ENCODE measurements at regions not wholly inside any gene's neighbourhood (a gene's known extent, or its start where the extent isn't known, plus 50 kb on each side); places are given as distances from the start of the nearest gene placed in this dataset.

DNA sequence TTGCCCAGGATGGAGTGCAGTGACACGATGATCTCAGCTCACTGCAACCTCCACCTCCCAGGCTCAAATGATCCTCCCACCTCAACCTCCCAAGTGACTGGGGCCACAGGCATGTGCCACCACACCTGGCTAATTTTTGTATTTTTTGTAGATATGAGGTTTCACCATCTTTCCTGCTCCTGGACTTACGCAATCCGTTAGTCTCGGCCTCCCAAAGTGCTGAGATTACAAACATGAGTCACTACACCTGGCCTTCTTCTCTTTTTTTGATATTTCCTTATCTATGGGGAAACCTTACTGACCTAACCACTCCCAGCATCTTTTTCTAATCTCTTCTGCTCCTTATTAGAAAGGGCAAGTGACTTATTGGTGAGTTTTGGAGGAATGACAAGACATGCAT is 121.7 kb upstream of the CHORDC1 start:
- Histone ChIP-seq H3K27me3 (ENCODE audit: control insufficient read depth, insufficient read depth, low read length) (no peaks in the 10 kb centered on the region), H3K4me1 (ENCODE audit: control insufficient read depth, insufficient read depth, low read length) (no peaks in the 10 kb centered on the region), H3K36me3 (ENCODE audit: control insufficient read depth, insufficient read depth, low read length) (no peaks in the 10 kb centered on the region), H3K4me3 (ENCODE audit: low read depth, low read length) (no peak overlapping the region), H3K9ac (ENCODE audit: low read length) (no peak overlapping the region), H3K27ac (ENCODE audit: low read depth, low read length) (no peak overlapping the region), H3K9me3 (ENCODE audit: control insufficient read depth, insufficient read depth, low read depth, low read length) (no peaks in the 10 kb centered on the region)

GRCh38 chr11:90343673-90344072 is 120.8 kb upstream of the CHORDC1 start:
- no peak overlapping the region for H3K4me3 ChIP-seq (ENCODE audit: low read depth, low read length)
- H3K27ac ChIP-seq (ENCODE audit: low read depth, low read length): no peak overlapping the region
- no peaks in the 10 kb centered on the region for H3K36me3 ChIP-seq (ENCODE audit: control insufficient read depth, insufficient read depth, low read length)
- H3K9ac ChIP-seq (ENCODE audit: low read length): no peak overlapping the region
- no peaks in the 10 kb centered on the region for H3K27me3 ChIP-seq (ENCODE audit: control insufficient read depth, insufficient read depth, low read length)
- H3K4me1 ChIP-seq (ENCODE audit: control insufficient read depth, insufficient read depth, low read length): no peaks in the 10 kb centered on the region
- no peaks in the 10 kb centered on the region for H3K9me3 ChIP-seq (ENCODE audit: control insufficient read depth, insufficient read depth, low read depth, low read length)

GRCh38 chr11:90341986-90342385 is 119.1 kb upstream of the CHORDC1 start:
- H3K9me3 ChIP-seq (ENCODE audit: control insufficient read depth, insufficient read depth, low read depth, low read length): no peaks in the 10 kb centered on the region
- H3K4me3 ChIP-seq (ENCODE audit: low read depth, low read length): no peak overlapping the region
- H3K9ac ChIP-seq (ENCODE audit: low read length): no peak overlapping the region
- H3K27ac ChIP-seq (ENCODE audit: low read depth, low read length): no peak overlapping the region
- H3K27me3 ChIP-seq (ENCODE audit: control insufficient read depth, insufficient read depth, low read length): no peaks in the 10 kb centered on the region
- no peaks in the 10 kb centered on the region for H3K4me1 ChIP-seq (ENCODE audit: control insufficient read depth, insufficient read depth, low read length)
- H3K36me3 ChIP-seq (ENCODE audit: control insufficient read depth, insufficient read depth, low read length): no peaks in the 10 kb centered on the region

- no peak overlapping the region for H3K9ac ChIP-seq (ENCODE audit: low read length)
- no peak overlapping the region for H3K27ac ChIP-seq (ENCODE audit: low read depth, low read length)
- no peaks in the 10 kb centered on the region for H3K4me1 ChIP-seq (ENCODE audit: control insufficient read depth, insufficient read depth, low read length)
- H3K9me3 ChIP-seq (ENCODE audit: control insufficient read depth, insufficient read depth, low read depth, low read length): no peaks in the 10 kb centered on the region
- no peak overlapping the region for H3K4me3 ChIP-seq (ENCODE audit: low read depth, low read length)
- H3K27me3 ChIP-seq (ENCODE audit: control insufficient read depth, insufficient read depth, low read length): no peaks in the 10 kb centered on the region
- H3K36me3 ChIP-seq (ENCODE audit: control insufficient read depth, insufficient read depth, low read length): no peaks in the 10 kb centered on the region
Measured at GRCh38 chr11:90332415-90332814, 109.6 kb upstream of the CHORDC1 start.

- no peaks in the 10 kb centered on the region for H3K9me3 ChIP-seq (ENCODE audit: control insufficient read depth, insufficient read depth, low read depth, low read length)
- no peak overlapping the region for H3K4me3 ChIP-seq (ENCODE audit: low read depth, low read length)
- no peak overlapping the region for H3K9ac ChIP-seq (ENCODE audit: low read length)
- no peak overlapping the region for H3K27ac ChIP-seq (ENCODE audit: low read depth, low read length)
- H3K4me1 ChIP-seq (ENCODE audit: control insufficient read depth, insufficient read depth, low read length): no peaks in the 10 kb centered on the region
- H3K36me3 ChIP-seq (ENCODE audit: control insufficient read depth, insufficient read depth, low read length): no peaks in the 10 kb centered on the region
- H3K27me3 ChIP-seq (ENCODE audit: control insufficient read depth, insufficient read depth, low read length): no peaks in the 10 kb centered on the region
Measured at GRCh38 chr11:90330632-90331031, 107.8 kb upstream of the CHORDC1 start.

GRCh38 chr11:90329043-90329442 is 106.2 kb upstream of the CHORDC1 start:
- Histone ChIP-seq H3K36me3 (ENCODE audit: control insufficient read depth, insufficient read depth, low read length) (no peaks in the 10 kb centered on the region), H3K9me3 (ENCODE audit: control insufficient read depth, insufficient read depth, low read depth, low read length) (no peaks in the 10 kb centered on the region), H3K27me3 (ENCODE audit: control insufficient read depth, insufficient read depth, low read length) (no peaks in the 10 kb centered on the region), H3K4me3 (ENCODE audit: low read depth, low read length) (no peak overlapping the region), H3K4me1 (ENCODE audit: control insufficient read depth, insufficient read depth, low read length) (no peaks in the 10 kb centered on the region), H3K27ac (ENCODE audit: low read depth, low read length) (no peak overlapping the region), H3K9ac (ENCODE audit: low read length) (no peak overlapping the region)

GRCh38 chr11:90326647-90327046 is 103.8 kb upstream of the CHORDC1 start:
- Histone ChIP-seq H3K36me3 (ENCODE audit: control insufficient read depth, insufficient read depth, low read length) (no peaks in the 10 kb centered on the region), H3K9me3 (ENCODE audit: control insufficient read depth, insufficient read depth, low read depth, low read length) (no peaks in the 10 kb centered on the region), H3K27ac (ENCODE audit: low read depth, low read length) (no peak overlapping the region), H3K4me1 (ENCODE audit: control insufficient read depth, insufficient read depth, low read length) (no peaks in the 10 kb centered on the region), H3K27me3 (ENCODE audit: control insufficient read depth, insufficient read depth, low read length) (no peaks in the 10 kb centered on the region), H3K9ac (ENCODE audit: low read length) (no peak overlapping the region), H3K4me3 (ENCODE audit: low read depth, low read length) (no peak overlapping the region)

- Histone ChIP-seq H3K27ac (ENCODE audit: low read depth, low read length) (no peak overlapping the region), H3K9ac (ENCODE audit: low read length) (no peak overlapping the region), H3K9me3 (ENCODE audit: control insufficient read depth, insufficient read depth, low read depth, low read length) (no peaks in the 10 kb centered on the region), H3K27me3 (ENCODE audit: control insufficient read depth, insufficient read depth, low read length) (no peaks in the 10 kb centered on the region), H3K4me1 (ENCODE audit: control insufficient read depth, insufficient read depth, low read length) (no peaks in the 10 kb centered on the region), H3K36me3 (ENCODE audit: control insufficient read depth, insufficient read depth, low read length) (no peaks in the 10 kb centered on the region), H3K4me3 (ENCODE audit: low read depth, low read length) (no peak overlapping the region)
Measured at GRCh38 chr11:90323289-90323688, 100.4 kb upstream of the CHORDC1 start.

GRCh38 chr11:90321018-90321417 is 98.2 kb upstream of the CHORDC1 start:
- H3K27ac ChIP-seq (ENCODE audit: low read depth, low read length): no peak overlapping the region
- no peaks in the 10 kb centered on the region for H3K36me3 ChIP-seq (ENCODE audit: control insufficient read depth, insufficient read depth, low read length)
- H3K27me3 ChIP-seq (ENCODE audit: control insufficient read depth, insufficient read depth, low read length): no peaks in the 10 kb centered on the region
- H3K9me3 ChIP-seq (ENCODE audit: control insufficient read depth, insufficient read depth, low read depth, low read length): no peaks in the 10 kb centered on the region
- H3K4me3 ChIP-seq (ENCODE audit: low read depth, low read length): no peak overlapping the region
- H3K9ac ChIP-seq (ENCODE audit: low read length): no peak overlapping the region
- no peaks in the 10 kb centered on the region for H3K4me1 ChIP-seq (ENCODE audit: control insufficient read depth, insufficient read depth, low read length)

DNA sequence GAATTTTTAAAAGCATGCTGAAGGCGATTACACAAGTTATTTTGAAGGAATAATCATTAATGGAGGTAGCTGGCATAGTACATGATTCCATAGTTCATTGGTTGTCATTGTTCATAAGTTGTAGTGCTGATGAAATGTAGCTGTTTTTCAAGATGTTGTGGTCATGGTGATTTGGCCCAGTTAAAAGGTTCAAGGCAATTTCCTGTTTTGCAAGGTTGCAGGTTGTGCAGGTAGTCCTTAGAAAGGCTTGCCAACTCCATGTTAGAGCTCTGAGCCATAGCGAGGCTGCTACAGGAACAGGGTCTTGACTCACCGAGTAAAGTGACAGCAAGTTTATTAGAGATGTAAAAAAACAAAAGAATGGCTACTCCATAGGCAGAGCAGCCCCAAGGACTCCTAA is 95.8 kb upstream of the CHORDC1 start:
- Histone ChIP-seq H3K27me3 (ENCODE audit: control insufficient read depth, insufficient read depth, low read length) (no peaks in the 10 kb centered on the region), H3K9ac (ENCODE audit: low read length) (no peak overlapping the region), H3K36me3 (ENCODE audit: control insufficient read depth, insufficient read depth, low read length) (no peaks in the 10 kb centered on the region), H3K4me1 (ENCODE audit: control insufficient read depth, insufficient read depth, low read length) (no peaks in the 10 kb centered on the region), H3K9me3 (ENCODE audit: control insufficient read depth, insufficient read depth, low read depth, low read length) (no peaks in the 10 kb centered on the region), H3K27ac (ENCODE audit: low read depth, low read length) (no peak overlapping the region), H3K4me3 (ENCODE audit: low read depth, low read length) (no peak overlapping the region)

GRCh38 chr11:90310210-90310609 is 87.4 kb upstream of the CHORDC1 start:
- H3K36me3 ChIP-seq (ENCODE audit: control insufficient read depth, insufficient read depth, low read length): no peaks in the 10 kb centered on the region
- H3K9ac ChIP-seq (ENCODE audit: low read length): no peak overlapping the region
- H3K27ac ChIP-seq (ENCODE audit: low read depth, low read length): no peak overlapping the region
- no peaks in the 10 kb centered on the region for H3K9me3 ChIP-seq (ENCODE audit: control insufficient read depth, insufficient read depth, low read depth, low read length)
- no peaks in the 10 kb centered on the region for H3K4me1 ChIP-seq (ENCODE audit: control insufficient read depth, insufficient read depth, low read length)
- H3K27me3 ChIP-seq (ENCODE audit: control insufficient read depth, insufficient read depth, low read length): no peaks in the 10 kb centered on the region
- H3K4me3 ChIP-seq (ENCODE audit: low read depth, low read length): no peak overlapping the region

GRCh38 chr11:90309693-90310092 is 86.8 kb upstream of the CHORDC1 start:
- Histone ChIP-seq H3K36me3 (ENCODE audit: control insufficient read depth, insufficient read depth, low read length) (no peaks in the 10 kb centered on the region), H3K27ac (ENCODE audit: low read depth, low read length) (no peak overlapping the region), H3K9me3 (ENCODE audit: control insufficient read depth, insufficient read depth, low read depth, low read length) (no peaks in the 10 kb centered on the region), H3K4me3 (ENCODE audit: low read depth, low read length) (no peak overlapping the region), H3K9ac (ENCODE audit: low read length) (no peak overlapping the region), H3K4me1 (ENCODE audit: control insufficient read depth, insufficient read depth, low read length) (no peaks in the 10 kb centered on the region), H3K27me3 (ENCODE audit: control insufficient read depth, insufficient read depth, low read length) (no peaks in the 10 kb centered on the region)
